GM18907 (cell line): ENCODE measurements at regions not wholly inside any gene's neighbourhood (a gene's known extent, or its start where the extent isn't known, plus 50 kb on each side); places are given as distances from the start of the nearest gene placed in this dataset.
A peak's percentile ranks its signal among the peaks of the same experiment; 100 is the strongest.

ENCODE experiments used
- ATAC-seq: cut with Tn5 transposase; IDR thresholded peaks from one replicate; pipeline ENCODE4 v1.9.1; 2021; ENCODE audit warnings: mild to moderate bottlenecking, moderate library complexity; ENCODE audit not compliant: unreplicated experiment

- no peak for ATAC-seq
Measured at GRCh38 chr18:62629031-62629430, 86.3 kb upstream of the PHLPP1 start.

DNA sequence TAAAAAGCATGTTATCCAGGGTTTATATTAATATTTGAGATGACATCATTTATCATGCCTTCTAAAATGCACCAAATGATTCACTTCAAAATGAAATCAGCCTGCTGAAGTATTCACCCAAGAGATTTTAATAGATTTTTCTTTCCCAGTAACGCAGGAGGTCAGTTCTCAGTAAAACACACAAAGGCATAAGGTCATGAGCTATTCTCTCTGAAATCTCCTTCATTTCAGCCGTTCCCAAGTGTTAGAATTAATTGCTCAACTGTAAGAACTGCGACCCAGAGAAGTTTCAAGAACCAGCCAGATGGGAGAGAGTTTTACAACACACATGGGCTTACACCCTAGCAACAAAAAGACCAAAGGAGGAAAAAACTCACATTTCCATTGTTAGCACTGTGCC lies 84.2 kb upstream of the PHLPP1 start:
- ATAC-seq, result no peak

- ATAC-seq, result no peak
Measured at GRCh38 chr18:62632788-62633455, 82.4 kb upstream of the PHLPP1 start.

DNA sequence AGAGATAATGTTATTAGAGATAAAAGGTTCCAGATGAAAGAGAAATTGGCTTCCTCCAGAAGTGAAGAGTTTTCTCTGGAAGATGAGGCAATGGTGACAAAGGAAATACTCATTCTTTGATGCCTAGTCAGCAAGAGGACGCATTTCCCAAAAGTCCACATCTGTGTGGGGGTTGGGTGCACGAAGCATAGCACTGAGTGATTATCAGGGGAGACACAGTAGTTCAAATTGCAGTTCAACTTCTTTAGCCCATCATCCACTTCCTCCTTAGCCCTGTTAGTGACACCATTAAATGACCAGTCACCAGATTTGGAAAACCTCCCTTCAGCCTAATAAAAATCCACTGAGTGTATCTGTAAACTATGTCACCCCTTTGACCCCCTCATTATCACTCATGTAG lies 80.9 kb upstream of the PHLPP1 start:
- no peak for ATAC-seq

DNA sequence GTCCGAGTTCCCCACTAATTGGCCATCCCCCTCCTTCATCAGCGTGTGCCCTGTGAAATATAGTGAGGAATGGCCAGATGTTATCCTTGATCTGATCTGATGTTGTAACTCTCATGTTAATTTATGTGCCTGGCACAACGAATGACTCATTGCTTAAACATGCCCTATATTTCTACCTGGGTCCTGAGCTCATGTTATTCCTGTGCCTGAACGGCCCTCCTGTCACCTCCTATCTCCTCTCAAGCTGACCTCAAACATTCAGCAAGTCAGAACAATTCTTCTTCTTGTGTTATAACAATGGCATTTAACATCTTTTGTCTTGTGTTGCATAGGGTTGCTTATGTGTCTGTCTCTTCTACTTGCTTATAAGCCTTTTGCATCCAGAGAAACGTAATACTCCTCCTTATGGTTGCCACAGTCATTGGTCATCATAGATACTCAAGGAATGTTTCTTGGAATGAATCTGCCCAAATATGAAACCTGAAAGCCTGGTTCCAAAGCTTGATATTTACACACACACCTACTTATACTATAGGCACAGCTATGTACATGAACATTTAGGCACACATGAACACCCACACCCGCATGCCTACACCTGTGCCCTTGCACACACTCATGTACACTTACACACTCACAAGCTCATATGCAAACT lies 80.2 kb upstream of the PHLPP1 start:
- no peak for ATAC-seq

- ATAC-seq, result no peak
Measured at GRCh38 chr18:62637403-62637802, 77.9 kb upstream of the PHLPP1 start.

DNA sequence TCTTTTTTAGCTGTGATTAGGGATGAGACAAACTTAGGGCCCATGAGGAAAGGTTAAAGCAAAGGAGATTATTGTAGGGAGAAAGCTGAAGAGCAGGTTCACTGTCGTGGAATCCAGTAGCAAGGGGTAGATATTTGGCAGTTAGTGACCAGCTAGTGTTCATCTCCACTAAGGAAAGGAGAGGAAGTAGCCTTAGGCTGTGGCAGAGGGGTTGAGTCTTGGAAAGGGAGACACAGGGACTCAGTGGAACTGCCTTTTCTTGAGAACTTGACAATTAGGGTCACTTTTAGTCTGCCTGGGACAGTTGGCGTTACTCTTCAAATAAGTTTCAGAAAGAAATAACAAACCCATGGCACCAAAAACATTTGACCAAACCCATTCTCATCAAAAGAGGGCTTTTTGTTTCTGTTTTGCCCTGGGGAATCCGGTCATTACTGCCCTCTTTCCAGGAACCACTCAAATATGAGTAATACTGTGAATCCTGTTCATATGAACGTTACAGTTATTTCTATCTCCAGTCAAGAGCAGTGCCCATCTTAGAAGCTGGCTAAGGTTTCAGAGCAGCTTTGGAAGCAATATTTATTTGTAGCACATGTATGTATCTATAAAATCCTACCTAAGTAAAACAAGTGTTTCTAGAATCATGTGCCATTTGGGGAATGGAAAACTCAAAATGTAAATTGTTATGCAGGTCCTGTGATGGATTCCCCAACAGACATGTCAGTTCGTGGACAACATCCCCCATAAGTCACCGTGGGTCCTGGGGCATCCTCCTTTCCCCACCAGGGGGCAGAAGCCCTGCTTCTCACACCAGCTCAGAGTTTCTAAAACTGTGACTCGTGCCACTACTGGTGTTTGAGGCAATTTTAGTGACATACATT lies 77.3 kb upstream of the PHLPP1 start:
- peak; percentile 59 for ATAC-seq

DNA sequence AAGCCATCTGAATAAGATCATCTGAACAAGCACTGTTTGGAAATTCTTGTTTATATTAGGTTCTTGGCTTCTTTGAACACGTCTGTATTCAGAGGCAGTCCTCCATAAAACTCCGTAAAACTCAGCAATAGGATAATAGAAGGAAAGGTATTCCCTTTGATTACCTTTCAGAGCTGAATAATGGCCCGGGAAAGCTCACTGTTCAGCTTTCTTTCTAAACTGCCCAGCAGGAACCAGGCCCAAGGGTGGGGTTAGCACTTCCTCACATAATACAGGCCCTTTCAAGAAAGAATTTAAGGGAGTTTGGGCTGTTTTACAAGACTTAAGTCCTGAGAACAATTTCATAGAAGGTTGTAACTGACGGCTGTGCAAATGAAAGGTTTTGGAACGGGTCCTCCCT lies 72.2 kb upstream of the PHLPP1 start:
- no peak for ATAC-seq

DNA sequence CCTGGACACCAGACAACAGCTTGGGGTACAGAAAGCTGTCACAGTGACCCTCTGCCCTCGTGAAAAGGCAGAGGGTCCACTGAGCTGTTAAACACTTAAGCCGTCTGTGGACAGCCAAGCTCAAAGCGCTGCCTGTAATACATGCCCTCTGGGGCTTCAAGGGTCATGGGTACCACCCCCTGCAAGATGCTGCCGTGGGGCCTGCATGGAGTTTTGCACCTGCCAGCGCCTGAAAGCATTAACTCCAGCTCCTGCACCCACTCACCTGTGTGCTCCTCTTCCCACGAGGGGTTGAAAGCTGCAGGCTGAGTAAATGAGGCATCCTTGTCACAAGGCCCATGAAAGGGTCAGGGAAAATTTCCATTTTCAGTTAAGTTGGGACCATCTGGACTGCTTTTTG lies 70.6 kb upstream of the PHLPP1 start:
- ATAC-seq, result no peak

- no peak for ATAC-seq
Measured at GRCh38 chr18:62647179-62647578, 68.2 kb upstream of the PHLPP1 start.

- no peak for ATAC-seq
Measured at GRCh38 chr18:62648045-62648678, 67.2 kb upstream of the PHLPP1 start.

- ATAC-seq, result peak; percentile 46
Measured at GRCh38 chr18:62651276-62652056, 63.9 kb upstream of the PHLPP1 start.

GRCh38 chr18:62652057-62652629 lies 63.2 kb upstream of the PHLPP1 start:
- ATAC-seq, result peak; percentile 61

DNA sequence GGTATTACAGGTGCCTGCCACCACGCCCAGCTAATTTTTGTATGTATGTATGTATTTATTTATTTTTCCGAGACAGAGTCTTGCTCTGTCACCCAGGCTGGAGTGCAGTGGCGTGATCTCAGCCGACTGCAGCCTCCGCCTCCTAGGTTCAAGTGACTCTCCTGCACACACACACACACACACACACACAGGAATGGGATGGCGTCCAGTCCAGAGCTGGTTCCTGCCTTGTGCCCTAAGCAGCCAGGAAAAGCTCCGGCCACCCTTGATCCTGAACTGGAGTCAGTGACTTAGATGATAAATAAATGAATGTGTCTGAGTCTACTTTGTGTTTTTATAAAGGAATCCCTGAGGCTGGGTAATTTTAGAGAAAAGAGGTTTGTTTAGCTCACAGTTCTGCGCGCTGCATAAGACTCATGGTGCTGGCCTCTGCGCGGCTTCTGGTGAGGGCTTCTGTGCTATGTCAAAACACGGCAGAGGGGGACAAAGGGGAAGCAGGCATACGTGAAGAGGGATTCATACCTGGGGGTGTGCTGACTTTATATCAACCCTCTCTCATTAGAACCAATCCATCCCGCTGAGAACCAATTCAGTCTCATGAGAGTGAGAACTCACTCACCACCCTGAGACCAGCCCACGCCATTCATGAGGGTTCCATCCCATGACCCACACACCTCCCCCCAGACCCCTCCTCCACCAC lies 59.7 kb upstream of the PHLPP1 start:
- ATAC-seq, result no peak

DNA sequence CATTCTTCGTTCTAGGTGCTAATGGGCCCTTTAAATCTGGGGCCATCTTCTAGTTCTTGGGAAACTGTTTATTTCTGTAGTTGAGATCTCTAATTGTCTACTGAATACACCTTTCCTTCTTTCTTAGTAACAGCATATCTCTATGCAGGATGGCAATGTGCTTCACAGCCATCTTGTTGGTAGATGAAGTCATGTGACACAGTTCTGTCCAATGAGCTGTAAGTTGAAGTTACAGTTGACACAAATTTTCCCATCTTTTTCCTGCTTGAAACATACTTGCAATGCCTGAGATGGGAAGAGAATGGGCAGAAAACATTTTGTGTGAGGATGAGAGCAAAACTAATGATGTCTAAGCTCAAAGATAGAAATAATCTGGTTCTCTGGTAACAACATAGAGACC lies 57.3 kb upstream of the PHLPP1 start:
- ATAC-seq, result no peak

- ATAC-seq, result no peak
Measured at GRCh38 chr18:62659698-62660097, 55.6 kb upstream of the PHLPP1 start.

DNA sequence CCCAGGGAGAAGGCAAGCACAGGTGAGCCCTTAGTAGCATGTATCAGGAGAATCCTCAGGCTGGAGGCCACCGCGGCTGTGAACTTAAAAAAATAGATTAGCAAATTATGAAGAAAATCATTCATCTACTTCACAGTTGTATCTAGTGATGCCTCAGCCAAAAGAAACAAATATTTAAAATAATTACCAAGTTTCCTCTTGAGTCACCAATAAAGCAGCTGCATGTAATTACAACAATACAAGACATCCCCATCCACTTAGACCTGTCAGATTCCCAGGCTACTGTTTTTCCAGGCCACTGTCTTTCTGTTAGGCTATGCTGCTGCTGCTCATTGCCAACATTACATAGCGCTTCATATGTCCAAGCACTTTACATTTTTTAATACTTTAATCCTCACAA lies 54.6 kb upstream of the PHLPP1 start:
- no peak for ATAC-seq

GRCh38 chr18:62663731-62664336 lies 51.5 kb upstream of the PHLPP1 start:
- peak; percentile 86 for ATAC-seq

GRCh38 chr18:62664414-62664813 lies 50.9 kb upstream of the PHLPP1 start:
- ATAC-seq, result no peak
